ENCODE measurements at regions not wholly inside any gene's neighbourhood (a gene's known extent, or its start where the extent isn't known, plus 50 kb on each side); places are given as distances from the start of the nearest gene placed in this dataset.

DNA sequence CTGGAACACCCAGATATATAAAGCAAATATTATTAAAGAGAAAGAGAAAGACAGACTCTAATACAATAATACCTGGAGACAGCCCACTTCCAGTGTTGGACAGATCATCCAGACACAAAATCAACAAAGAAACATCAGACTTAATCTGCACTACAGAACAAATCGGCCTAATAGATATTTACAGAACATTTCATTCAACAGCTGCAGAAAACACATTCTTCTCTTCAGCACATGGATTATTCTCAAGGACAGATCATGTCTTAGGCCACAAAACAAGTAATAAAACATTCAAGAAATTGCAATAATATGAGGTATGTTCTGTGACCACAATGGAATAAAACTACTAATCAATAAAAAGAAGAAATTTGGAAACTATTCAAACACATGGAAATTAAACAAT is 398.3 kb upstream of the DUSP10 start:
- Histone ChIP-seq H3K27ac (ENCODE audit: low read depth, low read length) (no peak overlapping the region), H3K4me1 (ENCODE audit: control insufficient read depth, insufficient read depth, low read length) (no peaks in the 10 kb centered on the region), H3K27me3 (ENCODE audit: control insufficient read depth, insufficient read depth, low read length, poor library complexity, severe bottlenecking) (no peaks in the 10 kb centered on the region), H3K9ac (ENCODE audit: extremely low read depth, low read length, poor library complexity, severe bottlenecking) (no peak overlapping the region), H3K36me3 (ENCODE audit: control insufficient read depth, insufficient read depth, low read length) (no peaks in the 10 kb centered on the region), H3K4me3 (ENCODE audit: low read length) (no peak overlapping the region), H3K9me3 (ENCODE audit: control insufficient read depth, low read length) (peaks cover 6% of the 10 kb centered on the region)
- Mint-ChIP-seq H3K4me1 (no peaks in the 10 kb centered on the region), H3K27me3 (ENCODE audit: insufficient read depth) (no peaks in the 10 kb centered on the region), H3K27ac (no peak overlapping the region), H3K9me3 (peaks cover 15% of the 10 kb centered on the region), H3K36me3 (ENCODE audit: low read depth) (no peaks in the 10 kb centered on the region), H3K4me3 (no peak overlapping the region)
- TF ChIP-seq, protein P1, sequence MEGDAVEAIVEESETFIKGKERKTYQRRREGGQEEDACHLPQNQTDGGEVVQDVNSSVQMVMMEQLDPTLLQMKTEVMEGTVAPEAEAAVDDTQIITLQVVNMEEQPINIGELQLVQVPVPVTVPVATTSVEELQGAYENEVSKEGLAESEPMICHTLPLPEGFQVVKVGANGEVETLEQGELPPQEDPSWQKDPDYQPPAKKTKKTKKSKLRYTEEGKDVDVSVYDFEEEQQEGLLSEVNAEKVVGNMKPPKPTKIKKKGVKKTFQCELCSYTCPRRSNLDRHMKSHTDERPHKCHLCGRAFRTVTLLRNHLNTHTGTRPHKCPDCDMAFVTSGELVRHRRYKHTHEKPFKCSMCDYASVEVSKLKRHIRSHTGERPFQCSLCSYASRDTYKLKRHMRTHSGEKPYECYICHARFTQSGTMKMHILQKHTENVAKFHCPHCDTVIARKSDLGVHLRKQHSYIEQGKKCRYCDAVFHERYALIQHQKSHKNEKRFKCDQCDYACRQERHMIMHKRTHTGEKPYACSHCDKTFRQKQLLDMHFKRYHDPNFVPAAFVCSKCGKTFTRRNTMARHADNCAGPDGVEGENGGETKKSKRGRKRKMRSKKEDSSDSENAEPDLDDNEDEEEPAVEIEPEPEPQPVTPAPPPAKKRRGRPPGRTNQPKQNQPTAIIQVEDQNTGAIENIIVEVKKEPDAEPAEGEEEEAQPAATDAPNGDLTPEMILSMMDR (conservative IDR thresholded peaks at IDR 0.05): no peak
- DNase-seq: no peak
- WGBS, 2 experiments (ENCODE audit: insufficient coverage in 1 of 2, insufficient read length in 1 of 2): 77% methylated on average over 1 of the region's 1 CpG; no CpG with 5 or more reads in 1 of the 2 experiments

DNA sequence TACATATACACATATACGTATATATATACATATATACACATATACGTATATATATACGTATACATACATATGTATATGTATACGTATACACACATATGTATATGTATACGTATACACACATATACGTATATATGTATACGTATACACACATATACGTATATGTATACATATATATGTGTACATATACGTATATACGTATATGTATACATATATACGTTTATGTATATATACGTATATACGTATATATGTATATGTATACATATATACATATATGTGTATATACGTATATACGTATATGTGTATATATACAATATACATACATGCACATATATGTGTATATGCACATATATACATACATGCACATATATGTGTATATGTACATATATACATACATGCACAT is 396.2 kb upstream of the DUSP10 start:
- Mint-ChIP-seq H3K27ac (no peak overlapping the region), H3K36me3 (ENCODE audit: low read depth) (no peaks in the 10 kb centered on the region), H3K9me3 (peaks cover 36% of the 10 kb centered on the region), H3K27me3 (ENCODE audit: insufficient read depth) (peaks cover 5% of the 10 kb centered on the region), H3K4me1 (no peaks in the 10 kb centered on the region), H3K4me3 (no peak overlapping the region)
- Histone ChIP-seq H3K36me3 (ENCODE audit: control insufficient read depth, insufficient read depth, low read length) (no peaks in the 10 kb centered on the region), H3K4me1 (ENCODE audit: control insufficient read depth, insufficient read depth, low read length) (no peaks in the 10 kb centered on the region), H3K27me3 (ENCODE audit: control insufficient read depth, insufficient read depth, low read length, poor library complexity, severe bottlenecking) (no peaks in the 10 kb centered on the region), H3K9ac (ENCODE audit: extremely low read depth, low read length, poor library complexity, severe bottlenecking) (no peak overlapping the region), H3K4me3 (ENCODE audit: low read length) (no peak overlapping the region), H3K27ac (ENCODE audit: low read depth, low read length) (no peak overlapping the region), H3K9me3 (ENCODE audit: control insufficient read depth, low read length) (peaks cover 22% of the 10 kb centered on the region)
- DNase-seq: no peak
- WGBS, 2 experiments (ENCODE audit: insufficient coverage in 1 of 2, insufficient read length in 1 of 2): no CpG with 5 or more reads among the region's 15 CpGs
- TF ChIP-seq, protein P1 (conservative IDR thresholded peaks at IDR 0.05): no peak

DNA sequence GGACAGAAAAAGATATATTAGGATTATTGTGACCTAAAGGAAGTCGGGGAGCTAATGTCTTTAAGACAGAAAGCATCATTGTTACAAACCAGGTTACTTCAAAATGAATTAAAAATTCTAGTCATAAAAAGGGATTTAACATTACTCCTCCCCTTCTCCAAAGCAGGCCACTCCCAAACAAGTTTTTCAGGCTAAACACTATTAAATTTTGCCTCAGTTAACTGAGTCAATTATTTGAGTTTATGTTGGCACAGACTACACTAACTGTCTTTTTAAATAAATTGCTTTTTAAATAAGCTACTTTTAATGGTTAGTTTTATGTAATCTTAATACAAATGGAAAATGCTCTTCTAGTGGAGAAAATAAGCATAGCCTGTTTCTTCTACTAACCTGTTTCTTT is 395.0 kb upstream of the DUSP10 start:
- H3K9me3 Mint-ChIP-seq: peaks cover 28% of the 10 kb centered on the region
- 100% methylated on average over 1 of the region's 1 CpG; no CpG with 5 or more reads in 1 of the 2 experiments for WGBS, 2 experiments (ENCODE audit: insufficient coverage in 1 of 2, insufficient read length in 1 of 2)

More for the DNA sequence above, 395.0 kb upstream of the DUSP10 start:
- H3K27me3 Mint-ChIP-seq (ENCODE audit: insufficient read depth): peaks cover 6% of the 10 kb centered on the region
- Histone ChIP-seq H3K4me1 (ENCODE audit: control insufficient read depth, insufficient read depth, low read length) (no peaks in the 10 kb centered on the region), H3K4me3 (ENCODE audit: low read length) (no peak overlapping the region), H3K27ac (ENCODE audit: low read depth, low read length) (no peak overlapping the region), H3K27me3 (ENCODE audit: control insufficient read depth, insufficient read depth, low read length, poor library complexity, severe bottlenecking) (no peaks in the 10 kb centered on the region), H3K36me3 (ENCODE audit: control insufficient read depth, insufficient read depth, low read length) (no peaks in the 10 kb centered on the region), H3K9ac (ENCODE audit: extremely low read depth, low read length, poor library complexity, severe bottlenecking) (no peak overlapping the region), H3K9me3 (ENCODE audit: control insufficient read depth, low read length) (peaks cover 15% of the 10 kb centered on the region)
- H3K27ac Mint-ChIP-seq: no peak overlapping the region
- H3K4me3 Mint-ChIP-seq: no peak overlapping the region
- DNase-seq: no peak
- no peaks in the 10 kb centered on the region for H3K4me1 Mint-ChIP-seq
- no peaks in the 10 kb centered on the region for H3K36me3 Mint-ChIP-seq (ENCODE audit: low read depth)
- TF ChIP-seq, protein P1 (conservative IDR thresholded peaks at IDR 0.05): no peak
